Ovary (tissue), 7 donors: ENCODE measurements at regions not wholly inside any gene's neighbourhood (a gene's known extent, or its start where the extent isn't known, plus 50 kb on each side); places are given as distances from the start of the nearest gene placed in this dataset.

Source experiments
- DNase-seq, 5 donors: peaks; one replicate each; pipeline ENCODE4 v3.0.0-alpha.2; 2019 to 2020
- H3K27ac ChIP-seq, 2 donors: fragments of 200-600 bp; one replicate each; pipeline versions ENCODE4 v1.5.1 to v1.8.0; 2019 to 2022
- H3K27me3 ChIP-seq: fragments of 200-600 bp; one replicate; pipeline ENCODE4 v1.8.0; 2022
- H3K36me3 ChIP-seq: fragments of 200-600 bp; sonication (generic); one replicate; pipeline ENCODE4 v1.5.1; 2019
- H3K4me1 ChIP-seq: one replicate; pipeline ENCODE4 v1.8.1; 2013; ENCODE audit warnings: mild to moderate bottlenecking, moderate library complexity; ENCODE audit not compliant: insufficient read depth
- H3K4me3 ChIP-seq: fragments of 200-600 bp; sonication (generic); one replicate; pipeline ENCODE4 v1.5.1; 2017
- H3K9me3 ChIP-seq, 2 donors: fragments of 200-600 bp in 1 of 2; sonication (generic) in 1 of 2; one replicate each; pipeline versions ENCODE4 v1.5.1 to v1.8.1; 2013 to 2019; ENCODE audit warnings: mild to moderate bottlenecking in 1 of 2, moderate library complexity in 1 of 2
- CTCF ChIP-seq, 3 donors: fragments of 450-650 bp in 2 of 3; fragments of 200-600 bp in 1 of 3; IDR thresholded peaks; one replicate each; pipeline versions ENCODE4 v1.5.1 to v1.8.0; 2016 to 2022; ENCODE audit warnings: antibody characterized with exemption in 3 of 3, mild to moderate bottlenecking in 1 of 3
- EP300 ChIP-seq: sonication (generic); formaldehyde crosslinking; IDR thresholded peaks from one replicate; pipeline ENCODE4 v1.6.1; 2017; ENCODE audit warnings: antibody characterized with exemption
- POLR2A ChIP-seq: fragments of 450-650 bp; IDR thresholded peaks from one replicate; pipeline ENCODE4 v1.6.1; 2017; ENCODE audit warnings: antibody characterized with exemption, mild to moderate bottlenecking, moderate library complexity
- WGBS, 3 donors: extraction: QIAGEN DNeasy Blood & Tissue Kit in 1 of 3; methylation state at CpG; one replicate each; pipeline versions ENCODE4 v1.1.5 to v1.1.7; 2013 to 2017; 5-methylcytosine and 5-hydroxymethylcytosine counted together
- intact Hi-C, 4 donors: fragments of 100-400 bp; cut with DNase I; formaldehyde crosslinking; loops; one replicate each; pipeline versions ENCODE4 v1.11.0 to v1.15.1; 2022 to 2023
- donor health status: DM: no; HTN: no; CAD: no; lungs with moderate emphysema.
- donor health status: DM: no; HTN: no; CAD: no.
- donor health status: Bipolar disorder and iron deficiency.
- donor health status: DM: no; HTN: no; CAD: no.
- donor health status: DM: yes; HTN: yes; CAD: no.

DNA sequence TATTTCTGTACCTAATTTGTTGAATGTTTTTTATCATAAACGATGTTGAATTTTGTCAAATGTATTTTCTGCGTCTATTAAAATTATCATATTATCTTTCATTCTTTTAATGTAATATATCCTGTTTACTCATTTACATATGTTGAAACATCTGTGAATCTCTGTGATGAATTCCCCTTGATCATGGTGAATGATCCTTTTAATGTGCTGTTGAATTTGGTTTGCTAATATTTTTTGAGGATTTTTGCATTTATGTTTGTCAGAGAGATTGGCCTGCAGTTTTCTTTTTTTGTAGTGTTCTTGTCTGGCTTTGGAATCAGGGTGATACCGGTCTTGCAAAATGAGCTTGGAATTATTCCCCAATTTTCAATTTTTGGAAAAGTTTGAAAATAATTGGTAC lies 569.3 kb upstream of the CCDC179 start:
- no peak overlapping the region for H3K27ac ChIP-seq
- H3K4me1 ChIP-seq = no peaks in the 10 kb centered on the region
- TF ChIP-seq POLR2A = no peak
- TF ChIP-seq EP300 = no peak
- TF ChIP-seq CTCF (IDR thresholded peaks at IDR 0.05) = no peak
- 46 to 63% (median 60%) methylated on average over 3 of the region's 3 CpGs for WGBS, 3 donors
- no peaks in the 10 kb centered on the region for H3K9me3 ChIP-seq
- DNase-seq = no peak
- no peaks in the 10 kb centered on the region for H3K36me3 ChIP-seq
- intact Hi-C loops = no loop called here
- H3K27me3 ChIP-seq = no peaks in the 10 kb centered on the region
- H3K4me3 ChIP-seq = no peak overlapping the region

- Histone ChIP-seq H3K36me3 (no peaks in the 10 kb centered on the region), H3K4me1 (no peaks in the 10 kb centered on the region), H3K27ac (no peak overlapping the region), H3K4me3 (no peak overlapping the region), H3K27me3 (no peaks in the 10 kb centered on the region), H3K9me3 (no peaks in the 10 kb centered on the region)
- intact Hi-C loops = no loop called here
- DNase-seq = no peak
- 86 to 91% (median 87%) methylated on average over 2 of the region's 2 CpGs for WGBS, 3 donors
- TF ChIP-seq POLR2A = no peak
- no peak for TF ChIP-seq CTCF (IDR thresholded peaks at IDR 0.05)
- no peak for TF ChIP-seq EP300
Measured at GRCh38 chr11:23453522-23453921, 593.2 kb upstream of the CCDC179 start.

DNA sequence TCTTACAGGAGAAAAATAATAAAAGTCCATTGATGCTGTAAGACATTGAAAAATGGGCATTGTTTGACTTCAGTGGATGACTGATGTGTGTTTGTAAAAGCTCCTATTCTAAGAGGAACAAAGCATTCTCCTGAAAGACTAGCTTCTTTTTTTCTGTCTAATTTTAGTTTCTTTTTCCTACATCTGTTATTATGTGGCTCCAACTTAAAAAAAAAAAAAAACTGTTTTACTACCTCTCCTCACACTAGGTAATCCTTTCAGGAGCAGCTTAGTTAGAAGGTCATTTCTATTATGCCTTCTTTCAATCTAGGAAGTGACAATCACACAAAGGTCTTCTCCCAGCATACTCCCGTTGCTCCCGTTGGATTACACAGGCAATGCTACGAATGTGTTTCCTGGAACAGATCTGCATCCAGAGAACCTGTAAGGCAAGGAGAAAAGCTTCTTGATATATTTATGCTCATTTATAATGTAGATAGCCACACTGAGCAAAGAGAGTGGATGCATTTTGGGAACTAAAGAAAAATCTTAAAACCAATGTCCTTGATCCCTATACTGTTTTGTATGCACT lies 595.1 kb upstream of the CCDC179 start:
- no peak for TF ChIP-seq CTCF (IDR thresholded peaks at IDR 0.05)
- TF ChIP-seq EP300 = no peak
- TF ChIP-seq POLR2A = no peak
- Histone ChIP-seq H3K4me1 (no peaks in the 10 kb centered on the region), H3K36me3 (no peaks in the 10 kb centered on the region), H3K9me3 (no peaks in the 10 kb centered on the region), H3K27ac (no peak overlapping the region), H3K4me3 (no peak overlapping the region), H3K27me3 (no peaks in the 10 kb centered on the region)
- DNase-seq = no peak
- intact Hi-C loops = no loop called here
- WGBS, 3 donors = 4 to 7% (median 6%) methylated on average over 3 of the region's 3 CpGs

DNA sequence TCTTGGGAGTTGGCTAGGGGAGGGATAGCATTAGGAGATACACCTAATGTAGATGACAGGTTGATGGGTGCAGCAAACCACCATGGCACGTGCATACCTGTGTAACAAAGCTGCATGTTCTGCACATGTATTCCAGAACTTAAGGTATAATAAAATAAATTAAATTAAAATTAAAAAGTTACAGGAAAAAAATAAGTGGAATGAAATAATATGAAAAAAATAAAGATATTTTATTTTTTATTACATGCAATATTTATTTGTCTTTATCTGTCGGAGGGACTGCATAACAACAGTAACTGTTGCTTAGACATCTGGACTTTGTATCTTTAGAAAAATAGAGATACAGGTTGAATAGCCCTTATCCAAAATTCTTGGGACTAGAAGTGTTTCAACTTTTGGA lies 597.4 kb upstream of the CCDC179 start:
- intact Hi-C loops = no loop called here
- TF ChIP-seq EP300 = no peak
- TF ChIP-seq CTCF (IDR thresholded peaks at IDR 0.05) = no peak
- TF ChIP-seq POLR2A = no peak
- H3K27me3 ChIP-seq = no peaks in the 10 kb centered on the region
- H3K4me3 ChIP-seq = no peak overlapping the region
- no peaks in the 10 kb centered on the region for H3K4me1 ChIP-seq
- H3K36me3 ChIP-seq = no peaks in the 10 kb centered on the region
- H3K27ac ChIP-seq = no peak overlapping the region
- no peak for DNase-seq
- no peaks in the 10 kb centered on the region for H3K9me3 ChIP-seq
- WGBS, 3 donors = 60 to 69% (median 64%) methylated on average over 2 of the region's 2 CpGs
